ENCODE measurements at regions not wholly inside any gene's neighbourhood (a gene's known extent, or its start where the extent isn't known, plus 50 kb on each side); places are given as distances from the start of the nearest gene placed in this dataset.

DNA sequence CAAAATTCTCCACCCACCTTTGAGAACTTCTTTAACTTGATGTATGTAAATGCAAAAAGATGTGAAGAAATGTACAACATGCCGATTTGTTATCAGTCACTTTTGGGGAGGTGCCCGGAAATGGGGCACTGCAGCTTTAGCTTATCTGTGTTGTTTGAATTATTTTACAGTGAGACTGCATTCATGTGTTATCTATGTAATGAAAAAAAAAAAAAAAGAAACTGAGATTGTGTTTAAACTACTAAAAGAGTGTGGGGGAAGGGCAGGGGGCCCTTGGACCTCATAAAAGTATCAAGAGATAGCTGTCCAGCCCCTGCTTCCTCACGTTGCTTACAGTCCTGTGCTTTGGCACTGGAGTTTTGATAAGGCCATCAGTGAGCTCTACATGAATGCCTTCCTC, 259.4 kb downstream of the STK31 start:
- DNase-seq (ENCODE audit: low spot score): no peak
- Mint-ChIP-seq H3K27me3 (ENCODE audit: unreplicated experiment) (no peaks in the 10 kb centered on the region), H3K9me3 (ENCODE audit: unreplicated experiment) (no peaks in the 10 kb centered on the region), H3K27ac (ENCODE audit: unreplicated experiment) (no peak overlapping the region), H3K4me1 (ENCODE audit: unreplicated experiment) (no peaks in the 10 kb centered on the region), H3K4me3 (ENCODE audit: unreplicated experiment) (no peak overlapping the region), H3K36me3 (ENCODE audit: low read depth, unreplicated experiment) (no peaks in the 10 kb centered on the region)
- TF ChIP-seq, protein P1, sequence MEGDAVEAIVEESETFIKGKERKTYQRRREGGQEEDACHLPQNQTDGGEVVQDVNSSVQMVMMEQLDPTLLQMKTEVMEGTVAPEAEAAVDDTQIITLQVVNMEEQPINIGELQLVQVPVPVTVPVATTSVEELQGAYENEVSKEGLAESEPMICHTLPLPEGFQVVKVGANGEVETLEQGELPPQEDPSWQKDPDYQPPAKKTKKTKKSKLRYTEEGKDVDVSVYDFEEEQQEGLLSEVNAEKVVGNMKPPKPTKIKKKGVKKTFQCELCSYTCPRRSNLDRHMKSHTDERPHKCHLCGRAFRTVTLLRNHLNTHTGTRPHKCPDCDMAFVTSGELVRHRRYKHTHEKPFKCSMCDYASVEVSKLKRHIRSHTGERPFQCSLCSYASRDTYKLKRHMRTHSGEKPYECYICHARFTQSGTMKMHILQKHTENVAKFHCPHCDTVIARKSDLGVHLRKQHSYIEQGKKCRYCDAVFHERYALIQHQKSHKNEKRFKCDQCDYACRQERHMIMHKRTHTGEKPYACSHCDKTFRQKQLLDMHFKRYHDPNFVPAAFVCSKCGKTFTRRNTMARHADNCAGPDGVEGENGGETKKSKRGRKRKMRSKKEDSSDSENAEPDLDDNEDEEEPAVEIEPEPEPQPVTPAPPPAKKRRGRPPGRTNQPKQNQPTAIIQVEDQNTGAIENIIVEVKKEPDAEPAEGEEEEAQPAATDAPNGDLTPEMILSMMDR (IDR thresholded peaks at IDR 0.05; ENCODE audit: unreplicated experiment): no peak

DNA sequence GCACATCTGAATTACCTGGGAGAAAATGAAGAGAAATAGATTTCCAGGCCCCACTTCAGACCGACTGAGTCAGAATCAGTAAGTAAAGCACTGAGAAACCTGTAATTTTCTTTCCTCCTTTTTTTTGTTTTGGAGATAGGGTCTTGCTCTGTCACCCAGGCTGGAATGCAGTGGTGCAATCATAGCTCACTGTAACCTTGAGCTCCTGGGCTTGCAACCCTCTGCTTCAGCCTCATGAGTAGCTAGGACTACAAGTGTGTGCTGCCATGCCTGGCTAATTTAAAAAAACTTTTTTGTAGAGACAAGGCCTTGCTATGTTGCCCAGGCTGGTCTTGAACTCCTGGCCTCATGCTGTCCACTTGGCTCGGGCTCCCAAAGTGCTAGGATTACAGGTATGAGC, 260.2 kb downstream of the STK31 start:
- TF ChIP-seq, protein P1 (IDR thresholded peaks at IDR 0.05; ENCODE audit: unreplicated experiment): no peak
- no peaks in the 10 kb centered on the region for H3K27me3 Mint-ChIP-seq (ENCODE audit: unreplicated experiment)
- no peak for DNase-seq (ENCODE audit: low spot score)
- H3K4me3 Mint-ChIP-seq (ENCODE audit: unreplicated experiment): no peak overlapping the region
- no peak overlapping the region for H3K27ac Mint-ChIP-seq (ENCODE audit: unreplicated experiment)
- H3K4me1 Mint-ChIP-seq (ENCODE audit: unreplicated experiment): no peaks in the 10 kb centered on the region
- H3K36me3 Mint-ChIP-seq (ENCODE audit: low read depth, unreplicated experiment): no peaks in the 10 kb centered on the region
- H3K9me3 Mint-ChIP-seq (ENCODE audit: unreplicated experiment): no peaks in the 10 kb centered on the region

DNA sequence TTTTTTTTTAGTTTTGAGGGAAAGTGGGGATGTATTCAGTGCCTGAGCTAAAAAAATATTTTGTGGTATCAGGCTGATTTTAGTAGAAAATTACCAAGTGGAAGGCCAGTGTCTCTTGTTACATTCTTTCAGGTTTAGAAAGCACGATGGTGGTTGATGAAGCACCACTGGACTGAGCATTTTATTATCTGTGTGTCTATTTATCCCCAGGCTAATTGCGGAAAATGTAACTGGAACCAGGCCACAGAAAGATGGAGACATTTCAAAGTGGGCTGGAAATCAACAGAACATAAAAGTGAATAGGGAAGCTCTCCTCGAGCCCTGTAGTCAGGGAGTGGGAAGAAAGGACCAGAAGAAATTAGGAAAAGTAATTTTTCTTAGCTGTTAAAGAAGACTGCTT, 261.0 kb downstream of the STK31 start:
- Mint-ChIP-seq H3K4me1 (ENCODE audit: unreplicated experiment) (no peaks in the 10 kb centered on the region), H3K27ac (ENCODE audit: unreplicated experiment) (no peak overlapping the region), H3K4me3 (ENCODE audit: unreplicated experiment) (no peak overlapping the region), H3K27me3 (ENCODE audit: unreplicated experiment) (no peaks in the 10 kb centered on the region), H3K9me3 (ENCODE audit: unreplicated experiment) (no peaks in the 10 kb centered on the region), H3K36me3 (ENCODE audit: low read depth, unreplicated experiment) (no peaks in the 10 kb centered on the region)
- TF ChIP-seq, protein P1 (IDR thresholded peaks at IDR 0.05; ENCODE audit: unreplicated experiment): no peak
- DNase-seq (ENCODE audit: low spot score): no peak

DNA sequence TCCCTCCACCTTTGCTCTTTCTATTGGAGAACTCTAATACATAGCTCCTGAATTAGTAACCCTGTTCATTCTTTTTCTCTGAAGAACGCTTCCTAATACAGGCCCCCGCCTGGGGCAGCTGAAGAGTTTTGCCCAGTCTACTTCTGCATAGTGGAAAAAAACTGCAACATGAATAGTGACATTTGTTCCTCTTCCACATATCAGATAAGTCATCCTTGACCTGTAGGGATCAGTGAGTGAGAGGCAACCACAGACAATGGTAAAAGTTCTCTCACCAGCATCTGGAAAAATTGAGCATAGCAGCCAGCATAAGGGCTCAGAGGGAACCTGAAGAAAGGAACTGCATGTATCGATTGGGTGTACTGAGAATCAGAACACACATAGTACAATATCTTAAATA, 262.0 kb downstream of the STK31 start:
- DNase-seq (ENCODE audit: low spot score): no peak
- H3K4me1 Mint-ChIP-seq (ENCODE audit: unreplicated experiment): no peaks in the 10 kb centered on the region
- TF ChIP-seq, protein P1 (IDR thresholded peaks at IDR 0.05; ENCODE audit: unreplicated experiment): no peak
- H3K9me3 Mint-ChIP-seq (ENCODE audit: unreplicated experiment): no peaks in the 10 kb centered on the region
- H3K27me3 Mint-ChIP-seq (ENCODE audit: unreplicated experiment): no peaks in the 10 kb centered on the region
- H3K27ac Mint-ChIP-seq (ENCODE audit: unreplicated experiment): no peak overlapping the region
- no peak overlapping the region for H3K4me3 Mint-ChIP-seq (ENCODE audit: unreplicated experiment)
- no peaks in the 10 kb centered on the region for H3K36me3 Mint-ChIP-seq (ENCODE audit: low read depth, unreplicated experiment)

DNA sequence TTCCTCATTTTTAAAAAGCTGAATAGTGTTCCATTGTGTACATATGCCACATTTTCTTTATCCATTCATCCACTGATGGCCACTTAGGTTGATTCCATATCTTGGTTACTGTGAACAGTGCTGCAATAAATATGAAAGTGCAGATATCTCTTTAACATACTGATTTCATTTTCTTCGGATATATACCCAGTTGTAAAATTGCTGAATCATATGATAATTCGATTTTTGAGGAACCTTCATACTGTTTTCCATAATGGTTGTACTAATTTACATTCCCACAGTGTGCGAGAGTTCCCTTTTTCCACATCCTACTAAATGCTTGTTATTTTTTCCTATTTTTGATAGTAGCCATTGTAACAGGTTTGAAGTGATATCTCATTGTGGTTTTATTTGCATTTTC, 263.2 kb downstream of the STK31 start:
- Mint-ChIP-seq H3K27me3 (ENCODE audit: unreplicated experiment) (no peaks in the 10 kb centered on the region), H3K4me1 (ENCODE audit: unreplicated experiment) (no peaks in the 10 kb centered on the region), H3K27ac (ENCODE audit: unreplicated experiment) (no peak overlapping the region), H3K4me3 (ENCODE audit: unreplicated experiment) (no peak overlapping the region), H3K36me3 (ENCODE audit: low read depth, unreplicated experiment) (no peaks in the 10 kb centered on the region), H3K9me3 (ENCODE audit: unreplicated experiment) (no peaks in the 10 kb centered on the region)
- TF ChIP-seq, protein P1 (IDR thresholded peaks at IDR 0.05; ENCODE audit: unreplicated experiment): no peak
- no peak for DNase-seq (ENCODE audit: low spot score)
